Stimulated activated memory B cell treated with anti-CD40 and anti-IgM and Interleukin-4, amounts not matched to agents 10 μg/mL and 1 μg/mL and 100 μg/mL, for 72 hours (primary cell): ENCODE measurements at regions not wholly inside any gene's neighbourhood (a gene's known extent, or its start where the extent isn't known, plus 50 kb on each side); places are given as distances from the start of the nearest gene placed in this dataset.

Experiments used
- ATAC-seq: fragments of 150-1000 bp; cut with Tn5 transposase; 2 replicates; pipeline ENCODE4 v1.10.0; 2021
- H3K27ac Mint-ChIP-seq: one replicate; pipeline ENCODE4 v1.8.0; 2022; ENCODE audit warnings: mild to moderate bottlenecking, mixed read lengths
- H3K27me3 Mint-ChIP-seq: one replicate; pipeline ENCODE4 v1.8.0; 2022; ENCODE audit warnings: mixed read lengths
- H3K36me3 Mint-ChIP-seq: one replicate; pipeline ENCODE4 v1.8.0; 2022; ENCODE audit warnings: mixed read lengths
- H3K4me1 Mint-ChIP-seq: one replicate; pipeline ENCODE4 v1.8.0; 2022; ENCODE audit warnings: mixed read lengths
- H3K4me3 Mint-ChIP-seq: one replicate; pipeline ENCODE4 v1.8.0; 2022; ENCODE audit warnings: mild to moderate bottlenecking, moderate library complexity, mixed read lengths
- H3K9me3 Mint-ChIP-seq: one replicate; pipeline ENCODE4 v1.8.0; 2022; ENCODE audit warnings: mixed read lengths

GRCh38 chrX:42684065-42684464 lies 93.9 kb downstream of the PPP1R2C start:
- no peak overlapping the region for H3K4me3 Mint-ChIP-seq
- ATAC-seq, result no peak
- no peaks in the 10 kb centered on the region for H3K36me3 Mint-ChIP-seq
- H3K4me1 Mint-ChIP-seq, result no peaks in the 10 kb centered on the region
- H3K27me3 Mint-ChIP-seq, result no peaks in the 10 kb centered on the region
- no peak overlapping the region for H3K27ac Mint-ChIP-seq
- H3K9me3 Mint-ChIP-seq, result no peaks in the 10 kb centered on the region

- Mint-ChIP-seq H3K36me3 (no peaks in the 10 kb centered on the region), H3K4me1 (no peaks in the 10 kb centered on the region), H3K9me3 (no peaks in the 10 kb centered on the region), H3K27me3 (no peaks in the 10 kb centered on the region), H3K4me3 (no peak overlapping the region), H3K27ac (no peak overlapping the region)
- ATAC-seq, result no peak
Measured at GRCh38 chrX:42680666-42681065, 97.3 kb downstream of the PPP1R2C start.

GRCh38 chrX:42678133-42678532 lies 99.8 kb downstream of the PPP1R2C start:
- no peak for ATAC-seq
- Mint-ChIP-seq H3K9me3 (no peaks in the 10 kb centered on the region), H3K36me3 (no peaks in the 10 kb centered on the region), H3K27ac (no peak overlapping the region), H3K4me1 (no peaks in the 10 kb centered on the region), H3K4me3 (no peak overlapping the region), H3K27me3 (no peaks in the 10 kb centered on the region)

- Mint-ChIP-seq H3K27ac (no peak overlapping the region), H3K36me3 (peaks cover 9% of the 10 kb centered on the region), H3K4me3 (no peak overlapping the region), H3K4me1 (no peaks in the 10 kb centered on the region), H3K9me3 (peaks cover 6% of the 10 kb centered on the region), H3K27me3 (no peaks in the 10 kb centered on the region)
- no peak for ATAC-seq
Measured at GRCh38 chrX:42673301-42673810, 104.6 kb downstream of the PPP1R2C start.

GRCh38 chrX:42664680-42665079 lies 113.3 kb downstream of the PPP1R2C start:
- no peak for ATAC-seq
- no peaks in the 10 kb centered on the region for H3K27me3 Mint-ChIP-seq
- no peak overlapping the region for H3K27ac Mint-ChIP-seq
- H3K9me3 Mint-ChIP-seq, result no peaks in the 10 kb centered on the region
- no peaks in the 10 kb centered on the region for H3K36me3 Mint-ChIP-seq
- H3K4me1 Mint-ChIP-seq, result no peaks in the 10 kb centered on the region
- no peak overlapping the region for H3K4me3 Mint-ChIP-seq

GRCh38 chrX:42628471-42628870 lies 149.5 kb downstream of the PPP1R2C start:
- H3K4me1 Mint-ChIP-seq, result no peaks in the 10 kb centered on the region
- no peak for ATAC-seq
- H3K4me3 Mint-ChIP-seq, result no peak overlapping the region
- H3K36me3 Mint-ChIP-seq, result peaks cover 4% of the 10 kb centered on the region
- no peak overlapping the region for H3K27ac Mint-ChIP-seq
- no peaks in the 10 kb centered on the region for H3K27me3 Mint-ChIP-seq
- no peaks in the 10 kb centered on the region for H3K9me3 Mint-ChIP-seq

GRCh38 chrX:42627891-42628290 lies 150.1 kb downstream of the PPP1R2C start:
- no peak for ATAC-seq
- no peaks in the 10 kb centered on the region for H3K27me3 Mint-ChIP-seq
- H3K4me3 Mint-ChIP-seq, result no peak overlapping the region
- H3K27ac Mint-ChIP-seq, result no peak overlapping the region
- peaks cover 4% of the 10 kb centered on the region for H3K36me3 Mint-ChIP-seq
- no peaks in the 10 kb centered on the region for H3K9me3 Mint-ChIP-seq
- no peaks in the 10 kb centered on the region for H3K4me1 Mint-ChIP-seq

GRCh38 chrX:42624524-42624923 lies 153.4 kb downstream of the PPP1R2C start:
- H3K9me3 Mint-ChIP-seq, result no peaks in the 10 kb centered on the region
- H3K27ac Mint-ChIP-seq, result no peak overlapping the region
- no peak overlapping the region for H3K4me3 Mint-ChIP-seq
- H3K27me3 Mint-ChIP-seq, result no peaks in the 10 kb centered on the region
- ATAC-seq, result no peak
- H3K4me1 Mint-ChIP-seq, result no peaks in the 10 kb centered on the region
- H3K36me3 Mint-ChIP-seq, result no peaks in the 10 kb centered on the region

- H3K36me3 Mint-ChIP-seq, result no peaks in the 10 kb centered on the region
- no peaks in the 10 kb centered on the region for H3K9me3 Mint-ChIP-seq
- no peak overlapping the region for H3K27ac Mint-ChIP-seq
- H3K4me1 Mint-ChIP-seq, result peaks cover 25% of the 10 kb centered on the region
- ATAC-seq, result no peak
- no peak overlapping the region for H3K4me3 Mint-ChIP-seq
- H3K27me3 Mint-ChIP-seq, result no peaks in the 10 kb centered on the region
Measured at GRCh38 chrX:42619068-42619467, 158.9 kb downstream of the PPP1R2C start.

GRCh38 chrX:42616981-42617380 lies 161.0 kb downstream of the PPP1R2C start:
- H3K4me1 Mint-ChIP-seq, result peaks cover 25% of the 10 kb centered on the region
- no peaks in the 10 kb centered on the region for H3K36me3 Mint-ChIP-seq
- ATAC-seq, result no peak

GRCh38 chrX:42615161-42615563 lies 162.8 kb downstream of the PPP1R2C start:
- no peak overlapping the region for H3K4me3 Mint-ChIP-seq
- H3K27ac Mint-ChIP-seq, result no peak overlapping the region
- no peaks in the 10 kb centered on the region for H3K27me3 Mint-ChIP-seq
- H3K36me3 Mint-ChIP-seq, result no peaks in the 10 kb centered on the region
- H3K9me3 Mint-ChIP-seq, result peaks cover 2% of the 10 kb centered on the region
- peaks cover 25% of the 10 kb centered on the region for H3K4me1 Mint-ChIP-seq
- no peak for ATAC-seq

More at GRCh38 chrX:42616981-42617380, 161.0 kb downstream of the PPP1R2C start:
- peaks cover 2% of the 10 kb centered on the region for H3K9me3 Mint-ChIP-seq
- peak overlapping the region; percentile 27 for H3K27ac Mint-ChIP-seq
- H3K4me3 Mint-ChIP-seq, result no peak overlapping the region
- H3K27me3 Mint-ChIP-seq, result no peaks in the 10 kb centered on the region

- Mint-ChIP-seq H3K9me3 (no peaks in the 10 kb centered on the region), H3K36me3 (no peaks in the 10 kb centered on the region), H3K27ac (no peak overlapping the region), H3K4me1 (no peaks in the 10 kb centered on the region), H3K4me3 (no peak overlapping the region), H3K27me3 (no peaks in the 10 kb centered on the region)
- ATAC-seq, result no peak
Measured at GRCh38 chrX:42606591-42606990, 171.4 kb downstream of the PPP1R2C start.

GRCh38 chrX:42604302-42604701 lies 173.7 kb downstream of the PPP1R2C start:
- H3K27ac Mint-ChIP-seq, result no peak overlapping the region
- no peaks in the 10 kb centered on the region for H3K27me3 Mint-ChIP-seq
- no peaks in the 10 kb centered on the region for H3K9me3 Mint-ChIP-seq
- H3K4me3 Mint-ChIP-seq, result no peak overlapping the region
- H3K4me1 Mint-ChIP-seq, result no peaks in the 10 kb centered on the region
- no peaks in the 10 kb centered on the region for H3K36me3 Mint-ChIP-seq
- ATAC-seq, result no peak

GRCh38 chrX:42603016-42603415 lies 174.9 kb downstream of the PPP1R2C start:
- no peaks in the 10 kb centered on the region for H3K9me3 Mint-ChIP-seq
- ATAC-seq, result no peak
- H3K27ac Mint-ChIP-seq, result no peak overlapping the region
- no peaks in the 10 kb centered on the region for H3K4me1 Mint-ChIP-seq
- H3K36me3 Mint-ChIP-seq, result no peaks in the 10 kb centered on the region
- no peak overlapping the region for H3K4me3 Mint-ChIP-seq
- H3K27me3 Mint-ChIP-seq, result no peaks in the 10 kb centered on the region

GRCh38 chrX:42602566-42602965 lies 175.4 kb downstream of the PPP1R2C start:
- Mint-ChIP-seq H3K4me1 (no peaks in the 10 kb centered on the region), H3K36me3 (no peaks in the 10 kb centered on the region), H3K4me3 (no peak overlapping the region), H3K27me3 (no peaks in the 10 kb centered on the region), H3K27ac (no peak overlapping the region), H3K9me3 (no peaks in the 10 kb centered on the region)
- ATAC-seq, result no peak

- no peak overlapping the region for H3K4me3 Mint-ChIP-seq
- no peaks in the 10 kb centered on the region for H3K27me3 Mint-ChIP-seq
- no peak overlapping the region for H3K27ac Mint-ChIP-seq
- H3K9me3 Mint-ChIP-seq, result no peaks in the 10 kb centered on the region
- no peak for ATAC-seq
- H3K36me3 Mint-ChIP-seq, result no peaks in the 10 kb centered on the region
- no peaks in the 10 kb centered on the region for H3K4me1 Mint-ChIP-seq
Measured at GRCh38 chrX:42602136-42602535, 175.8 kb downstream of the PPP1R2C start.

- Mint-ChIP-seq H3K4me3 (no peak overlapping the region), H3K27ac (no peak overlapping the region), H3K9me3 (no peaks in the 10 kb centered on the region), H3K4me1 (no peaks in the 10 kb centered on the region), H3K36me3 (no peaks in the 10 kb centered on the region), H3K27me3 (no peaks in the 10 kb centered on the region)
- ATAC-seq, result no peak
Measured at GRCh38 chrX:42597481-42597880, 180.5 kb downstream of the PPP1R2C start.
